Activated naive CD8-positive, alpha-beta T cell treated with anti-CD3 and anti-CD28 coated beads, Interleukin-2, amount 50 U/mL, for 24 hours (primary cell): ENCODE measurements at regions not wholly inside any gene's neighbourhood (a gene's known extent, or its start where the extent isn't known, plus 50 kb on each side); places are given as distances from the start of the nearest gene placed in this dataset.

Source experiments
- ATAC-seq: fragments of 150-1000 bp; cut with Tn5 transposase; one replicate; pipeline ENCODE4 v1.10.0; 2021
- DNase-seq: peaks from one replicate; pipeline ENCODE4 v3.0.0; 2021
- H3K27ac Mint-ChIP-seq: one replicate; pipeline ENCODE4 v1.8.0; 2021; ENCODE audit warnings: mild to moderate bottlenecking, mixed read lengths
- H3K27me3 Mint-ChIP-seq: one replicate; pipeline ENCODE4 v1.8.0; 2021; ENCODE audit warnings: mixed read lengths
- H3K36me3 Mint-ChIP-seq: one replicate; pipeline ENCODE4 v1.8.0; 2021; ENCODE audit warnings: low read depth, mixed read lengths
- H3K4me1 Mint-ChIP-seq: one replicate; pipeline ENCODE4 v1.8.0; 2021; ENCODE audit warnings: mixed read lengths
- H3K4me3 Mint-ChIP-seq: one replicate; pipeline ENCODE4 v1.8.0; 2021; ENCODE audit warnings: mild to moderate bottlenecking, moderate library complexity, mixed read lengths
- H3K9me3 Mint-ChIP-seq: one replicate; pipeline ENCODE4 v1.8.0; 2021; ENCODE audit warnings: mixed read lengths

DNA sequence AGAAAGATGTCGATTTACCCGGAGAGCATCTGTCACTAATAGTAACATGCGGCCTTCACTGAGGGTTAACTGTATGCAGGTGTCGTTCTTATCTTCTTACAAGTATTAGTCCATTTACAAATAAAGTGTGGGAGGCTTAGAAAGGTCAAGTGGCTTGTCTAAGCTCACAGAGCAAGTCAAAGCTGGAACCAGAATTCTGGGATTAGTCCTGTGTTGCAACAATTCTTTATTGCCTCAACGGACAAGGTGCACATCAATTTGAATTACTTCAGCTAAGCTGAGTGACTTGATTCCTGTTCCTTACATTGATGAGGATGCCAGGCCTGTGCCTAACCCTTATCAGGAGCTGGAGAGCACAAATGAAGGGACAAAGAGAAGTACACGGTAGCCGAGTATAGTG is 1193.6 kb downstream of the UQCRFS1 start:
- Mint-ChIP-seq H3K27me3 (no peaks in the 10 kb centered on the region), H3K9me3 (no peaks in the 10 kb centered on the region), H3K4me1 (peaks cover 1% of the 10 kb centered on the region), H3K4me3 (no peak overlapping the region), H3K36me3 (no peaks in the 10 kb centered on the region), H3K27ac (no peak overlapping the region)
- DNase-seq (no peak), ATAC-seq (no peak)

DNA sequence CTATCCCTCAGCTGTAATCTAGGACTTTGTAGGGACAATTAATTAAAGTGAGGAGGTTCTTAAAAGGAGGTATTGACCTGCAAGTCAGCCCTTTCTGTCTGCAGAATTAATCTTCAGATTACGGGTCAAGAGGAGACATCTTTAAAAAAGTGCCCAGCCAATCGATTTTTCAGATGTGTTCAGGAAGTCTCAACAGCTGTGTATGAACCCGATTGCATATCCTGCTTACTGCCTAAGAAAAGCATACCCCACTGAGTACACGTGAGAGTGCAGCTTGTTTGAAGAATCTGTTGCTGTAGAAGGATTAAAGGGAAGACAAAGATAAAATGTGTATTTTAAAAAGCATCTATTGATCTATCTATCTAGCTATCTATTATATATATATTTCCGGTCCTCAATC is 1194.5 kb downstream of the UQCRFS1 start:
- Mint-ChIP-seq H3K9me3 (no peaks in the 10 kb centered on the region), H3K4me1 (peaks cover 1% of the 10 kb centered on the region), H3K27ac (no peak overlapping the region), H3K36me3 (no peaks in the 10 kb centered on the region), H3K27me3 (no peaks in the 10 kb centered on the region), H3K4me3 (no peak overlapping the region)
- ATAC-seq (no peak), DNase-seq (no peak)

DNA sequence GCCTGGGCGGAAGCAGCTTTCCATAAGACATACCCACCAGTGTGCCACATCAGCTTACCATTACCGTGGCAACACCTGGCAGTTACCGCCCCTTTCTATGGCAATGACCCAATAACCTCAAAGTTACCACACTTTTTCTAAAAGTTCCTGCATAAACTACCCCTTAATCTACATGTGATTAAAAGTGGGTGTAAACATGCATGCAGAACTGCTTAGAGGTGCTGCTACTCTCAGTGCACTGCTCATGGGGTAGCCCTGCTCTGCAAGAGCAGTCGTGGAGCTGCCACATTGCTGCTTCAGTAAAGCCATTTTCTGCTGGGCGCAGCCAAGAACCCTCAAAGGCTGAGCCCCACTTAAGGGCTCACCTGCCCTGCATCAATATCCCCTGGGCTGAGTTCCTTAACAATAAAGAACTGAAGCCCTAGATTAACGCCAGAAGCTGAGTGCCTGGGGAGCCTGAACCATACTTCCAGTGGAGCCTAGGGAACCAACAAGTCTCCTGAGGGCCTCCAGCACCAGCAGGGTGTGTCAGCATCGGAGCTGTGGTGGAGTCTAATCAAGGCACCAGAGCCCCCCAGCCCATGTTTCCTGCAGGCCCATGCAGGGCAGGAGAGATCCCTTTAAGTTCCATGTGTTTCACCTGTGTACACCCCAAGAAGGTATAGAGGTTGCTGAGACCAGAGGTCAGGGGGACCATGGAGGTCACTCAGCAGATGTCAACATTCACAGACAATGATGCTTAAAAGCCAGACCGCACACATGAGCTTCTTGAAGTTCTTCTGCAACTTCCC is 1198.1 kb downstream of the UQCRFS1 start:
- no peak overlapping the region for H3K4me3 Mint-ChIP-seq
- no peaks in the 10 kb centered on the region for H3K4me1 Mint-ChIP-seq
- DNase-seq (no peak), ATAC-seq (no peak)
- no peaks in the 10 kb centered on the region for H3K36me3 Mint-ChIP-seq
- H3K9me3 Mint-ChIP-seq = no peaks in the 10 kb centered on the region
- no peak overlapping the region for H3K27ac Mint-ChIP-seq
- H3K27me3 Mint-ChIP-seq = no peaks in the 10 kb centered on the region

DNA sequence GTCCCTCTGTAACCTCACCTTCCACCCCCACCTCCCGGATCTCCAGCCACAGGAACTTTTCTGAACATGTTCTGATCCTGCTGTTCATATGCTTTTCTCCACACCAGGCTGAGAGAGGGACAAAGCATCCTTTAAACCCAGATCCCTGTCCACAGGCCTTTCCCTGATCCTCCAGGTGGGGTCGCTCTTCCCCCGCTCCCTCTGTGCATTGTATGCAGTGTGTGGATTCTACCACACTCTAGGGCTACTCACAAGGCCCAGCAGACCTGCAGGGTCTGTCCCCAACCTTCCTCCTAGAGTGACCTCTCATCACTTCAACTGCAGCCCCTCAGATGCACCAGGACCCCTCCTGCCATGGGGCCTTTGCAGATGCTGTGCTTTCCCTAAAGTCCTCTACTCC is 1200.6 kb downstream of the UQCRFS1 start:
- Mint-ChIP-seq H3K9me3 (no peaks in the 10 kb centered on the region), H3K27me3 (no peaks in the 10 kb centered on the region), H3K4me1 (no peaks in the 10 kb centered on the region), H3K36me3 (no peaks in the 10 kb centered on the region), H3K27ac (no peak overlapping the region), H3K4me3 (no peak overlapping the region)
- DNase-seq (no peak), ATAC-seq (no peak)

DNA sequence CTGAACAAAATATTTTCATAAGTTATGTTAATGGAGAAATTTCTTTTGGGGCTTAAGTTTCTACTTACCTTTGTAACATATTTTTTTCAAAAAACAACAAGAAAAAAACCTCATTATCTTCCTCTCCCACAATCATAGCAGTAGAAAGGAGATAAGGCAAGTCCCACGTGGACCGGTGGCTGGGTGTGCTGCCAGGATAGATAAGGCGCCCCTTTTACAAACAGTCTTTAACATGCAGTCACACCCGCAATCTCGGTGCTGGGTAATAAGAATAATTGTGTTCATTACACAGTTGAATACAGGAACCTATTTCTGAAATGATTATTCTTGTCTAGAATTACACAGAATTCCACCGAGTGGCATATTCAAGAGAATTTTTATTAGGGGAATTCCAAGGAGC is 1202.3 kb downstream of the UQCRFS1 start:
- H3K27ac Mint-ChIP-seq = no peak overlapping the region
- no peaks in the 10 kb centered on the region for H3K4me1 Mint-ChIP-seq
- H3K36me3 Mint-ChIP-seq = no peaks in the 10 kb centered on the region
- no peaks in the 10 kb centered on the region for H3K27me3 Mint-ChIP-seq
- no peak overlapping the region for H3K4me3 Mint-ChIP-seq
- ATAC-seq = no peak
- no peak for DNase-seq
- H3K9me3 Mint-ChIP-seq = no peaks in the 10 kb centered on the region

DNA sequence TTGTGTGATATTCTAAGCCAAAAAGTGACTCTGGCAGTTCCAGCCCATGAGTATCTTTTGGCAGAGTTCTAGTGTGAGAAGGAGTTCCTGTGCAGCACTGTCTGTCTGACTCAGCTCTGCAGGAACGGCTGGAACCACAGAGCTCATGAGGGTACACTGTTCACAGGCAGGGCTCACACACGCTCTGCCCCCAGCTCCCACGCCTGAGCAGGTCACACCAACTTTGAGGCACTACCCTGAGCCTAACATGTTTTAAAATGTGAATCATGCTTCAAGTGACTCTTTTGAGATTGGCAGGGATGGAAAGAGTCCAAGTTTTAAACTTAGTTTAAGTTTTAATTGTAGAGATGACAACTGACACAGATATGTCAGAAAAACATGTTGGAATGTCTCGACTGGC is 1203.3 kb downstream of the UQCRFS1 start:
- Mint-ChIP-seq H3K27ac (no peak overlapping the region), H3K9me3 (no peaks in the 10 kb centered on the region), H3K4me3 (no peak overlapping the region), H3K4me1 (no peaks in the 10 kb centered on the region), H3K36me3 (no peaks in the 10 kb centered on the region), H3K27me3 (no peaks in the 10 kb centered on the region)
- ATAC-seq = no peak
- DNase-seq = no peak

DNA sequence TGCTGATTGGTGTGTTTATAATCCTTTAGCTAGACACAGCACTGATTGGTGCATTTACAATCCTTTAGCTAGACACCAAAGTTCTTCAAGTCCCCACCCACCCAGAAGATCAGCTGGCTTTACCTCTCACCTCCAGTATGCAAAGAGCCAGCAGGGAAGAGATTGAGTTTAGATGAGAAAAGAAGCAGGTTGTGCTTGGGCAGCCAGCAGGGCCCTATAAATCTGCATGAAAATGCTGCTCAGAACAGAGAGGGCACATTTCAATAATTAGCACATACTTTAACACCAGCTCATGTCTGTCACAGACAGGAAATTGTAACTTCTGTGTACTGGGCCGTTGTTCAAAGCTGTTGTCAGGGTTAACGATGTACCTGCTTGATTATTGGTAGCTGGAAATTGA is 1204.3 kb downstream of the UQCRFS1 start:
- H3K9me3 Mint-ChIP-seq = no peaks in the 10 kb centered on the region
- ATAC-seq (no peak), DNase-seq (no peak)
- H3K36me3 Mint-ChIP-seq = no peaks in the 10 kb centered on the region
- no peak overlapping the region for H3K4me3 Mint-ChIP-seq
- no peaks in the 10 kb centered on the region for H3K27me3 Mint-ChIP-seq
- no peaks in the 10 kb centered on the region for H3K4me1 Mint-ChIP-seq
- no peak overlapping the region for H3K27ac Mint-ChIP-seq

DNA sequence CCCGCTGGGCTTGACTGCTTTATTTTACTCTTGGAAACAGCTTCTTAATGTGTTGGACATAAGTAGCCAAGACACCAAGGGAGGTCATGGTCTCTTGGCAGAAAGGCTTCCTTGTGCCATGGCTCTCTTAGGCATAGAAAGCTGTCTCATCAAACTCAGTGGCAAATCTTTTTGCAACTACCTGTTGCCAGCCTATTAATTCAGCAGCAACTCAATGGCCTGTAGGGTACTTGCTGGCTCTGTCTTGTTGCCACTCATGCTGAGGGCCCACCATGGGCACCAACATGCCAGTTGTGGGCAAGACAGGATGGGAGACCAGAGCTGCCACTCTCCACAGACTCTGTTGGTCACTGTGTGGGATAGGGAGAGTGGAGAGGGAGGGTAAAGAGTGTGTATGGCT is 1209.4 kb downstream of the UQCRFS1 start:
- ATAC-seq (no peak), DNase-seq (no peak)
- no peaks in the 10 kb centered on the region for H3K4me1 Mint-ChIP-seq
- no peak overlapping the region for H3K27ac Mint-ChIP-seq
- no peak overlapping the region for H3K4me3 Mint-ChIP-seq
- no peaks in the 10 kb centered on the region for H3K36me3 Mint-ChIP-seq
- H3K9me3 Mint-ChIP-seq = peaks cover 10% of the 10 kb centered on the region
- no peaks in the 10 kb centered on the region for H3K27me3 Mint-ChIP-seq

DNA sequence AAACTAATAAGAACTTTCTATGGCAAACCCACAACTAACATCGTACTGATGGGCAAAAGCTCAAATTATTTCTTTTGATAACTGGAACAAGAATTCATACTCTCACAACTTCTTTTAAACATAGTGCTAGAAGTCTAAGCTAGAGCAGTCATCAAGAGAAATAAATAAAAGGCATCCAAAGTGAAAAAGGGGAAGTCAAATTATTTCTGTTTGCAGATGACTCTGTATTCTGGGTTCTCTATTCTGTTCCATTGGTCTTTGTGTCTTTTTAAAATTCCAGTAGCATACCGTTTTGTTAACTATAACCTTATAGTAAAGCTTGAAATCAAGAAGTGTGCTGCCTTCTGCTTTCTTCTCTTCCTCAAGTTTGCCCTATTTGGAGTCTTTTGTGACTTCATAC is 1215.9 kb downstream of the UQCRFS1 start:
- DNase-seq = no peak
- H3K4me1 Mint-ChIP-seq = no peaks in the 10 kb centered on the region
- H3K9me3 Mint-ChIP-seq = peaks cover 10% of the 10 kb centered on the region
- H3K4me3 Mint-ChIP-seq = no peak overlapping the region
- no peak for ATAC-seq
- no peak overlapping the region for H3K27ac Mint-ChIP-seq
- no peaks in the 10 kb centered on the region for H3K27me3 Mint-ChIP-seq
- H3K36me3 Mint-ChIP-seq = no peaks in the 10 kb centered on the region

DNA sequence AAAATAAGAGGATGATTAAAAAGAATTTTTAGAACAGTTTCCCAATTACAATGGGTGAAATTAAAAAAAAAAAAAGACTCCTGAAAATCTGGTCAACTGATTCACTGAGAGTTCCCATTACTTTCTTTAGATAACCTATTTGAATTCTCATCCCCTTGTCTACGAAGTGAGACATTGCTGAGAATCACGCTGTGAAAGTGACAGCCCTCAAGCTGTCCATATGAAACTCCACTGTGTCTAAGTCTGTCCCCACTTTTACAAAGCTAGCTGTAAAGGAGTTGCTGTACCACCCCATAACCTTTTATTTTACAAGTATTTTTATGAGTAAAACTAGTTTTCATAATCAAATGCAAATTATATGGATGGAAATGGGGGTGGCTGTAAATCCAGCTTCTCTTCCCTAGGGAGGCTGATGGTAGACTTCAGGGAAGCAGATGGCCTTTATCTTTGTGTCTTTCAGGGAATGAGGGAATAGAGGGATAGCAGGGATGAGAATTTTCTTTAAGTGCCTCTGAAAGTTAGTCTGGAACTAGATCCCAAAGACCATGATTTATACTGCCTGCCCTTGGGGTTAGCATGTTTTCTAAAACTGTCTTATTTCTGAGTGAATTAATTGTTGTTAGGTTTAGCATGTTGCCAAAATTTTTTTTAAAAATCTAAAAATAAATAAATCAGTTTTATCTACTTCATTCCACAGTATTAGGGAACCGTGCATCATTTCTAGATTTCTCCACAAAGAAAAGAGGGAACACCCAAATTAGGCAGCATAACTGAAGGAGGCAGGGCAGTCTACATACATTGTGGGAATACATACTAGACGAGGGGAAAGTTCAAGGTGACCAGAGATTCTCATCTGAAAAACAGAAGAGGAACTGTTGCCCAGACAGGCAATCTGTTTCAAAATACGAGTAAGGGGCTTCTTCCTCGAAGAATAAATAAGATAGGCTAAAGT is 1219.1 kb downstream of the UQCRFS1 start:
- no peak for DNase-seq
- no peak overlapping the region for H3K27ac Mint-ChIP-seq
- no peaks in the 10 kb centered on the region for H3K36me3 Mint-ChIP-seq
- H3K4me1 Mint-ChIP-seq = no peaks in the 10 kb centered on the region
- H3K4me3 Mint-ChIP-seq = no peak overlapping the region
- H3K9me3 Mint-ChIP-seq = peaks cover 2% of the 10 kb centered on the region
- ATAC-seq = no peak
- peaks cover 4% of the 10 kb centered on the region for H3K27me3 Mint-ChIP-seq

DNA sequence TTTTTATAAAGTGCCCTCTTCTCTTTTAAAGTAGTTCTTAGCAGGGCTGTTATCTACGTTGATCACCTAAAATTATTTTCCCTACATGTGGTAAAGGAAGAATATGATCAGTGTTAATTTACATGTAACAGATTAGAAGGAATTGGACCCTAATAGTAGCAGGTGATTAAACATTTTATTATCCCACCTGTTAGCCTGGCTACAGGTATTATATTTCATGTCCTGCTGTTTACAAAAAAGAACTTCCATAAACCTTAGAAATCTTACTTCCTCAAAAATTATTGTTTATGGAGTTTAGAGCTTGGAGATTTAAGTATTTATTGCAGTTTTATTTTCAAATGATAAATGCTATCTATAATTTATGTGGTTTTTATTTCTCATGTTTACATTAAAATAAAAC is 1226.7 kb downstream of the UQCRFS1 start:
- ATAC-seq (no peak), DNase-seq (no peak)
- Mint-ChIP-seq H3K4me1 (no peaks in the 10 kb centered on the region), H3K27ac (no peak overlapping the region), H3K27me3 (peaks cover 4% of the 10 kb centered on the region), H3K9me3 (no peaks in the 10 kb centered on the region), H3K36me3 (no peaks in the 10 kb centered on the region), H3K4me3 (no peak overlapping the region)

DNA sequence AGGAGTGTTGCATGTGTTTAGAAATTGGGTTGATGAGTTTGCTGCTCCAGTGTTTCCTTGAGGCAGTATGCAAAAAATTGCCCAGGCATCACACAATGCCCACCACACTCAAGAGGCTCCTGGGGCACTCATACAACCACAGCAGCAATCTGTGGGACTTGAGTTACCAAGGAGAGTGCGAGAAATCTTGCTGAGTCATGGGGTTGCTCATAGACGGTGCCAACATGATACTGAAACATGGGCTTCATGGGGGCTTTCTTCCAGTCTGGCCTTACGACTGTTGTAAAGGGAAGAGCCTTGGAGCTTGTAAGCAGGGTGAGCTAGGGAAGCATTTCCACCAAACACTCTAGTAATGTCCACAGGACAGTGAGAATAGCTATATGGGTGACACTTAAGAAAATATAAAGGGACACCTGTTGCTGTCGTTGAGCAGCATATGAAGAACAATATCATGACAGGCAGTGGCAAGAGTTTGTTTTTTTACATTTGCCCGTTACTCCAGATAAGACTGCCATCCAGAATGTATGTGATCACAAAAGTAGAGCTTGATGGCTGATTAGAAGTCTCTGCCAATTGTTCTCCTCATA is 1237.4 kb downstream of the UQCRFS1 start:
- Mint-ChIP-seq H3K27ac (no peak overlapping the region), H3K4me1 (no peaks in the 10 kb centered on the region), H3K27me3 (no peaks in the 10 kb centered on the region), H3K9me3 (peaks cover 3% of the 10 kb centered on the region), H3K36me3 (no peaks in the 10 kb centered on the region), H3K4me3 (no peak overlapping the region)
- DNase-seq (no peak), ATAC-seq (no peak)

DNA sequence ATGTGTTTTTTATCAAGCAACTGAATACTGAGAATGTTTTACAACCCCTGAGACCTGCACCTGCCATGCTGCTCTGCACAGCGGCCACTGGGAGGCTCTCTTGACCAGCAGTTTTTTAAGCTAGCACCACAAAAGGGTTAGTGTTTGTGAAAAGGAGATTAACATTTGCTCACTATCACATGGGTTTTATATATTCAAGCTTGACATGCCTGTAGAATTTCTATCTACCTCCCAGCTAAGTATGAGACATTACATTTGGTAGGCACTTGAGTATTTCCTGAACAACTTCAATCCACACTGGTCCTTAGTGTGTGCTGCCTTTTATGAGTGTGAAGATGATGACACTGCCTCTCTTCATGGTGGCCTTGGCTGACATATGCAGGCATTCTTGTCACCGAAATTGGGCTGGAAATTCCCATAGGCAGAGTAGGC is 1238.9 kb downstream of the UQCRFS1 start:
- no peaks in the 10 kb centered on the region for H3K4me1 Mint-ChIP-seq
- no peaks in the 10 kb centered on the region for H3K36me3 Mint-ChIP-seq
- DNase-seq (peak; percentile 12), ATAC-seq (no peak)
- H3K27ac Mint-ChIP-seq = no peak overlapping the region
- no peak overlapping the region for H3K4me3 Mint-ChIP-seq
- peaks cover 2% of the 10 kb centered on the region for H3K9me3 Mint-ChIP-seq
- H3K27me3 Mint-ChIP-seq = no peaks in the 10 kb centered on the region

DNA sequence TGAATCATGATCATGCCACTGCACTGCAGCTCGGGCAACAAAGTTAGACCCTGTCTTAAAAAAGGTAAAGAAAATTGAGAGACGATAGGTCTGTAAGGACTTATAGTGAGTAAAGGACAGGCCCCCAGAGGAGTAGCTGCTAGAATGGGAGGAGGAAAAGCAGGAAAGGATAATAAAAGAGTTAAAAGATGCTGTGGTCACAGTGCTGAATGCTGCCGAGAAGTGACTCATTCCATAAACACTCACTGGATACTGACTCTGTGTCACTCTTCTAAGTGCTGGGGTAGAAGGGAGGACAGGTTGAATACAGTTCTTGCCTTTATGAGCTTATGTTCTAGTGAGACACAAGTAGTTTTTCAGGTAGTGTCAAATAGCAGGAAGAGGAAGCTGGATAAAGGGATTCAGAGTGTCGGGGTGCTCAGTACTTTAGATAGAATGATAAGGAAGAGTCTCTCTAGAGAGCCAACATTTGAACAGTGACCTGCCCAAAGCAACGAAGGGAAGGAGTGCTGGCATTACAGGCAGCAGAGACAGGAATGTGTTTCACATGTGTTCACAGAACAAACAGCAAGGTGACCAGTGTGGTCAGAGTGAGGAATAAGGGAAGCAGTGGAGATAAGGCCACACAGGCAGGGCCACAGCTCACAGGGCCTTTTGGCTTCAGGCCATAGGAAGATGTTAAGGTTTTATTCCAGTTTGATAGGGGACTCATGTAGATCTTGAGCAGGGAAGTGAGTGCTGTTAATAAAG is 1240.5 kb downstream of the UQCRFS1 start:
- Mint-ChIP-seq H3K36me3 (no peaks in the 10 kb centered on the region), H3K4me3 (no peak overlapping the region), H3K4me1 (no peaks in the 10 kb centered on the region), H3K27ac (no peak overlapping the region), H3K9me3 (no peaks in the 10 kb centered on the region), H3K27me3 (no peaks in the 10 kb centered on the region)
- no peak for DNase-seq
- ATAC-seq = no peak
